GM21723 (cell line): ENCODE measurements at regions not wholly inside any gene's neighbourhood (a gene's known extent, or its start where the extent isn't known, plus 50 kb on each side); places are given as distances from the start of the nearest gene placed in this dataset.

Experiments
- ATAC-seq: cut with Tn5 transposase; IDR thresholded peaks from one replicate; pipeline ENCODE4 v1.9.1; 2021; ENCODE audit warnings: mild to moderate bottlenecking, moderate library complexity; ENCODE audit not compliant: unreplicated experiment

- ATAC-seq = no peak
These were observed 222.8 kb downstream of the ADAMTS9 start for GRCh38 chr3:64464955-64465354.

DNA sequence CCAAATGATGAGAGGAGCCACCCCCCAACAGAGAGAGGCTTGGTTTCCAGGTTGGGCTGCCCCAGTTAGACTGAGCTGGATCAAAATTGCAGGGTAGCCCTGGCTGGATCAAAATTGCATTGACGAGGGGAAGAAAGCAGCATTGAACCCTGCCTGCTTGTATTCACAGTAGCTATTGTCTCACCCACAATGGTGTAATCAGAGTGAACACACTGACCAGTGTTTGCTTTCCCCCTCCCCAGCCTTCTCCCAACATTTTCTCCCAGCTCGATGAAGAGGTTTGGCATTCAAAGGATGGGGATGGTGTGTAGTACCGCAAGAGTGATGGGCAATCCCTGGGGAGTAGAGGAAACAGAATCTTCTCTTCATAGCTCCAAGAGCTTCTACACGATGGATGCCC is 223.8 kb downstream of the ADAMTS9 start:
- no peak for ATAC-seq

- no peak for ATAC-seq
These were observed 225.6 kb downstream of the ADAMTS9 start for GRCh38 chr3:64462203-64462602.

- no peak for ATAC-seq
These were observed 226.9 kb downstream of the ADAMTS9 start for GRCh38 chr3:64460877-64461276.

DNA sequence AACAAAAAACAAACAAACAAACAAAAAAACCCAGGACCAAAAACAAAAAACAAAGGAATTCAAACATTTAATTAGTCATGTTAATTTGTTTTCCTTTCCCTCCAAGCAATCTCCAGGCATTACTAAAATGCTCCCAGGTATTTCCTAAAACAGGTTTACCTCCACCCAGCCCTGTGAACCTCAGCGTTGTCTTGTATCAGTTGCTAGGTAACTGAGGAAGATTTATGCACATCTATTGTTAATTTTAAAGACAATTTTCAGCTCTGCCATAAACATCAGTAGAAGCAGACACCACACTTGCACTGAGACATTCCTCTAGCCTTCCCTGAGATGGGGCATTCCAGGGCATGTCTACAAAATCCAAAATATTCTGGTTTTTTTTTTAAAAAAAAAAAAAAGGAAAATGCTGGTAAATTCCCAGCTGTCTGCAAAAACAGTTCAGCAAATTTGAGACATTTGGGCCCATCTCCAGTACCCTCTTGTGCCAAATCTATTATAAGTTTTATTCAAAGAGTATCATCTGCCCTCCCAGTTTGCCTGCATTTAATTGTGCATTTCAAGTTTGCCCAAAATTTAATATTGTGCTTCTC is 227.6 kb downstream of the ADAMTS9 start:
- ATAC-seq = no peak

GRCh38 chr3:64459711-64460110 is 228.1 kb downstream of the ADAMTS9 start:
- no peak for ATAC-seq

- no peak for ATAC-seq
These were observed 230.0 kb downstream of the ADAMTS9 start for GRCh38 chr3:64457811-64458210.

DNA sequence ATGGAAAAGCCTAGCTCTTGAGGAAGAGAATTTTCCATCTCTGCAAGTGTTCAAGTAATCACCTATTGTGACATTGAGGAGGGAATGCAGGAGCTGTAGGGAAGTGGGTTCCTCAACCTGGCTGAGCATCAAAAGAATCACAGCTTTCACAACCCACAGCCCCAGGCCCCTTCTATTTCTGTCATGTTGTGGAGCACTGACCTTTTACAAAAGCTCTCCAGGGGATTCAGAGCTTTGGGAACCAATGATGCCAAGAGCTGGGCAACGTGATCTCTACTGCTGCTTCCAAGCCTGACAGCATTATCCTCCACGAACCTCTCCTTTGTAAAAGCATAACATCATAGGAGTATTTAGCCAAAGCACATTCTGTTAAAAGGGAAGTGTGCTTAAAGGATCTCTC is 231.1 kb downstream of the ADAMTS9 start:
- no peak for ATAC-seq

- ATAC-seq = no peak
These were observed 230.1 kb upstream of the PRICKLE2 start for GRCh38 chr3:64455351-64455750.

DNA sequence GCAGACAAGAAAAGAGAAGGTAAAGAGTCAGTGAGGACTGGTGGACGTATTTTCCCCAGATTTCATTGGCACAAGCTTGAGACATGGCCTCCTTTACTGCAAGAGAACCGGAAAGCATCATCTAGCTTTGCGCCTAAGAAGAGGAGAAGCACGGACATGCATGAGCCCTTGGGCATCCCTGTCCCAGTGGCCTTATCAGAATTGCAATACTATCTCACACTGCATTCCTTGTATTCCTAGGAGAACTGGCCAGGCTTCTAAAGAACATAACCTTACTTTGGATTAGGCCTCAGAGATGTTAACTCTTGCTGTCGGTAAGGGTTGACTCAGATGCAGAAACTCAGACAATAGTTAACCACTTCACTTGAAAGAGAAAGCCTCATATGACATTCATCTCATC is 229.5 kb upstream of the PRICKLE2 start:
- no peak for ATAC-seq

GRCh38 chr3:64454179-64454578 is 228.9 kb upstream of the PRICKLE2 start:
- no peak for ATAC-seq

DNA sequence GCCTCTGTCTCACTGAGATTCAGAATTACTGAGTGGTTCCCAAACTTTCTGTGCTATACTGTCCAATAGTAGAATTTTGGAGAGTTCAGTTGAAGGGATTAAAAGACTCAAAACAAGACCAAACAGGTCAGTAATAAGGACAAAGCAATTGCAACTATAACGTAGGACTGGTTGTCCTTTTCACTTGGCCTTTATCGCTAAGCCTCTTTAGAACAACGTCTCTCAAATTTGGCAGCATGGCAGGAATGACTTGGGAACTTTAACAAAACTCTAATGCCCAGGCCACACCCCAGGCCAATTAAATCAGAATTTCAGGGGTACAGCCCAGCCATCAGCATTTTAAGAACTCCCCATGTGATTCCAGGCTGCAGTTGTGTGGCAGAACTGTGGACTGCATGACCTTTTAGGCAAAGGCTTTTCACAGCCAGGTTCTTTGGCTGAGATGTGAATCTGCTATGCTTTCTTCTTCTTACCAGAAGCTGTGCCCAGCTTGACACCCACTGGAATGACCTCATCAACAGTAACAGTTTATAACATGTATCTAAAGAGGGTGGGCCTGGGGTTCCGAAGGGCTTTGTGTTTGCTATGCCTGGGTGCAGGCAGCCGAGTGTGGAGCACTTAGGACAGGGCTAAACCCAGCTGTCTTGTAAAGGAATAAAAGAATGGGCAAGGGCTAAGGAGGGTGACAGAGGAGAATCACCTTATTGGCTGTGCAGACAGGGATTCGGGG is 226.2 kb upstream of the PRICKLE2 start:
- ATAC-seq = no peak

DNA sequence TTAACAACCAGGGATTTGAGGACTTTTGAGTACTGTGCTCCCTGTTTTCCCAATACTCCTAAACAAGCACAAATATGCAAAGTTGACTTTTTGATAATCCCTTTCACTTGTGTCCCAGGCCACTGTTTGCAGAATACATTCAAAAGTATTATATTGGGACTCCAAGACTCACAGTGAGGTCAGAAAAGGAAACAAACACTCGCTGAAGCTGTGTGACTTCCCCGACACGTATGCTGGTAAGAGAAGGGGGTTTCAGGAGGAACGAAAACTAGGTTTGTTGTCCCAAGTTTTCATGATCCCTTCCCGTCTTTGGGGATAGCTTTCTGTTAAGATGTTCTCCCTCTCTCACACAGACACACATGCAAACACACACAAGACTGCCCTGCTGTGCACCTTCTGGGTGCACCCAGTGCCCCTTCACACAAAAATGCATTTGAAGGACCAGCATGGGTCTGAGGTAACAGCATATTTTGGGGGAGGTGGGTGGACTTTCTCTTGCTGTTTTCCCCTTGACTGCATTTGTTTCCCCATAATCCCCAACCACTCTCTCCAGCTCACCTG is 225.2 kb upstream of the PRICKLE2 start:
- ATAC-seq = no peak

DNA sequence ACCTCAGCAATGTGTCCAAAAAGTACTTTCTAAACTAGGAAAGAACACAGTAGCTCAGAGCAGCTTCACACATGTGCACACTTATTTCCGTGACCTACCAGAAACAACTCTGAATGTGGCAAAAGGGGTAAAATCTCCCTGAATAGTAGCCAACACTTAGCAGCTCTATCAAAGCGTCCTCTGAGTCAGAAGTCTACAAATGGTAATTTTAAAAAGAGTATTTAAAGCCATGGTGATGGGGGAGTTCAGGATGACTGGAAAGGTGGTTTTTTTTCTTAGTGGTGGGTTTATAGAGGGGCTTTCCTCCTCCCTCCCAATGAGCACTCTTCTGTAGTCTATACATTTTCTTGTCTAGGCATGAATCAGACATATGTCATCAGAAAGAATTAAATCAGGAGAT is 223.8 kb upstream of the PRICKLE2 start:
- ATAC-seq = no peak

GRCh38 chr3:64445944-64446300 is 220.7 kb upstream of the PRICKLE2 start:
- ATAC-seq = no peak

DNA sequence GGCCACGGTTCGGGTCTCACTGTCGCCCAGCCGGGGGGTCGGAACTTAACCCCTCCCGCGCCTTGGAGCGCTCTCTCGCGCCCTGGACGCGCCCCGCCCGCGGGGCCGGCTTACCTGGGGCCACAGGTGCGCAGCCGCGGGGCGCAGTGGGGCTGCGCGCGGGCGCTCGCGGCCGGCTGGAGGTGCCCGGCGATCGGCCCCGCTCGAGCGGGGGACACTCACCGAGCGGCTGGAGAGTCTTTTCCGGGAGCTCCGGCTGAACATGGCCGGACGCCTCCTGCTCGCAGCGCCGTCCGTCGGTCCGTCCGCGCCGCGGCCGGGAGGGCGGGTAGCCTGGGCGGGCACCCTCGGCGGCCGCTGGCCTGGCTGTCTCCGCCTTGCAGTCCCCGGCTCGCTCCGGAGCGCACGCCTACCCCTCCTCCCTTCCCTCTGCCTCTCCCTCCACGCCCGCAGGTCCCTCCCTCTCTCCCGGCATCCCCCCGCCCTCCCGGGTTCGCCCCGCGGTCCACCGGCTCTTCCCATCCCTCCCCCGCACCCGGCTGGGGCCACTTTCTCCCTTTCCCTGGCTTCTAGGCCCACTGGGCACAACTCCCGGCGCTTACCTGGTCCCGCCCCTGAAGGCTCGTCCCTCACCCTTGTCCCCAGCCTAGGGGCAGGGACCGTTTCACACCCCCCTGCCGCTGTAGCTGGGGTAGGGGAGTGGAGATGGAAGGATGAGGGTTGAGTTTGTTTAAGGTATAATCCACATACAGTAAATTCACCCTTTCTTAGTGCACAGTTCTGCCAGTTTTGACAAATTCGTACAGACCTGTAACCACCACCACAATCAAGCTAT is 220.1 kb upstream of the PRICKLE2 start:
- ATAC-seq = no peak

DNA sequence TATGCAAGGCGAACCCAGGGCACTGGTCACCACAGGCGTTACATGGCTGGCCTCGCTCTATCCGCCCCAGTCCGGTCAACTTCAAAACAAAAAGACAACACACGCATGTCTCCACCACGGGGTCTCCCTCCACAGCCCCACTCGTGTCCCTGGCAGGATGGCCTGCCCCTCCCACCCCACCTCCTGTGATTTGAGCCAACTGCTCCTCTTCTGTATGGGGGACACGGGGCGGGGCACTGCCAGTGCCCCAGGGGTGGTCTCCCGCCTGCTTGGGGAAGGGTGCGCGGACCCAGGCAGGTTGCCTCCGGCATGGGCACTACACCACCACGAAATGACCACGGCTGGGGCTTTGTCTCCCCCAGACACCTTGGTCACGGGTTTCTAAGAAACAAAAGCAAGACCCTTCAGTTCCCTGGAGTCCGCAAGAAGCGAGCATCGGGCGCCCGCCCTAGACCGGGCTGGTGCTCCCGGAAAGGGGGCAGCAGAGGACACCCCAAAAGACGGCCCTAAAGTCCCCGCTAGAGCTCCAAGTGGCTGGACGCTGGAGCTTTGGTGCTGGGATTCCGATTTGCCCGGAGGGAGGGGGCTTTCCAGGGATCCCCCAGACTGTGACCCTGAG is 219.3 kb upstream of the PRICKLE2 start:
- ATAC-seq = no peak

- ATAC-seq = no peak
These were observed 218.5 kb upstream of the PRICKLE2 start for GRCh38 chr3:64443546-64444381.

- no peak for ATAC-seq
These were observed 216.6 kb upstream of the PRICKLE2 start for GRCh38 chr3:64441861-64442260.

- no peak for ATAC-seq
These were observed 215.2 kb upstream of the PRICKLE2 start for GRCh38 chr3:64440498-64440897.
